NB4 (cell line): ENCODE measurements at regions not wholly inside any gene's neighbourhood (a gene's known extent, or its start where the extent isn't known, plus 50 kb on each side); places are given as distances from the start of the nearest gene placed in this dataset.

Experiments used
- CTCF ChIP-seq: IDR thresholded peaks from one replicate; pipeline ENCODE4 v1.5.1; 2012; ENCODE audit warnings: low read depth, low read length
- MAX ChIP-seq: IDR thresholded peaks from 2 replicates; pipeline ENCODE4 v1.6.1; 2011; ENCODE audit warnings: low read depth, low read length
- MYC ChIP-seq: IDR thresholded peaks from 2 replicates; pipeline ENCODE4 v1.6.1; 2011; ENCODE audit warnings: low read depth, low read length

GRCh38 chr17:77840513-77841165, 117.9 kb upstream of the TNRC6C start:
- TF ChIP-seq CTCF: no peak
- TF ChIP-seq MYC: no peak
- no peak for TF ChIP-seq MAX
